HCT116 (cell line): ENCODE measurements at regions not wholly inside any gene's neighbourhood (a gene's known extent, or its start where the extent isn't known, plus 50 kb on each side); places are given as distances from the start of the nearest gene placed in this dataset.

ENCODE experiments used
- ATAC-seq: fragments of 200-7000 bp; cut with Tn5 transposase; 2 replicates; pipeline ENCODE4 v1.9.1; 2020; ENCODE audit warnings: mild to moderate bottlenecking, moderate library complexity
- BruUV-seq: library from RNA; stranded (reverse); fragments of 400-500 nt; replicated peaks from 2 replicates; lab custom pipeline; 2021; lab: Mats Ljungman, UMichigan
- CTCF ChIA-PET: fragments of 300-600 bp; sonication (Branson Sonifier 250); formaldehyde crosslinking; loops from one replicate; lab custom pipeline; 2021; ENCODE audit warnings: antibody characterized with exemption; lab: Charles Lee
- POLR2A ChIA-PET: fragments of 300-600, 350-600 bp; sonication (Branson Sonifier 250); formaldehyde crosslinking; loops from one replicate; lab custom pipeline; 2021; ENCODE audit warnings: antibody characterized with exemption; lab: Charles Lee
- RAD21 ChIA-PET, 2 experiments: fragments of 300-600 bp; sonication (Branson Sonifier 250); formaldehyde crosslinking; loops; one replicate each; lab custom pipeline; 2023; ENCODE audit warnings: low total read pairs in 2 of 2; ENCODE audit not compliant: uncharacterized antibody in 2 of 2, unreplicated experiment in 2 of 2, low non-redundant PET in 1 of 2; lab: Charles Lee
- DNase-seq: peaks from one replicate; pipeline ENCODE4 v3.0.0-alpha.2; 2010; ENCODE audit warnings: low read depth, low spot score
- H2AFZ ChIP-seq: fragments of 200-600 bp; shearing (Covaris generic), sonication (generic); 2 replicates; pipeline ENCODE4 v1.6.1; 2017; ENCODE audit warnings: low read depth, mixed run types, mixed read lengths, antibody characterized with exemption, low read length; ENCODE audit not compliant: poor library complexity, severe bottlenecking
- H3K27ac ChIP-seq: 2 replicates; pipeline ENCODE4 v1.5.1; 2012; ENCODE audit warnings: low read depth, low read length
- H3K27me3 ChIP-seq: fragments of 200-600 bp; sonication (generic); 2 replicates; pipeline ENCODE4 v1.6.1; 2016; ENCODE audit warnings: mixed run types, low read length, mixed read lengths; ENCODE audit not compliant: insufficient read depth
- H3K36me3 ChIP-seq, 2 experiments: fragments of 200-500 bp in 1 of 2; fragments of 200-600 bp in 1 of 2; sonication (Bioruptor generic) in 1 of 2; sonication (generic) in 1 of 2; 2 replicates each; pipeline versions ENCODE4 v1.5.1 to v1.6.1; 2014 to 2016; ENCODE audit warnings: low read length in 2 of 2, inconsistent platforms in 1 of 2, mixed read lengths in 1 of 2, mixed run types in 1 of 2; ENCODE audit not compliant: insufficient read depth in 2 of 2, control insufficient read depth in 1 of 2
- H3K4me1 ChIP-seq, 2 experiments: fragments of 200-600 bp in 1 of 2; sonication (generic) in 1 of 2; 2 replicates each; pipeline versions ENCODE4 v1.5.1 to v1.6.1; 2012 to 2017; ENCODE audit warnings: low read length in 2 of 2, inconsistent platforms in 1 of 2, mild to moderate bottlenecking in 1 of 2, mixed read lengths in 1 of 2, mixed run types in 1 of 2, moderate library complexity in 1 of 2; ENCODE audit not compliant: insufficient read depth in 2 of 2, control insufficient read depth in 1 of 2
- H3K4me2 ChIP-seq: fragments of 200-600 bp; sonication (generic); 2 replicates; pipeline ENCODE4 v1.6.1; 2017; ENCODE audit warnings: mixed run types, low read length, mixed read lengths
- H3K4me3 ChIP-seq, 2 experiments: fragments of 200-600 bp in 1 of 2; sonication (generic) in 1 of 2; replicated peaks in 1 of 2; 2 replicates each; pipeline ENCODE4 v1.5.1; 2011 to 2016; ENCODE audit warnings: low read length in 2 of 2, control low read depth in 1 of 2, low read depth in 1 of 2, mild to moderate bottlenecking in 1 of 2, mixed read lengths in 1 of 2, mixed run types in 1 of 2
- H3K79me2 ChIP-seq: fragments of 200-600 bp; sonication (generic); 2 replicates; pipeline ENCODE4 v1.6.1; 2017; ENCODE audit warnings: mild to moderate bottlenecking, mixed run types, low read length, moderate library complexity, mixed read lengths; ENCODE audit not compliant: insufficient read depth
- H3K9ac ChIP-seq: fragments of 200-600 bp; sonication (generic); 2 replicates; pipeline ENCODE4 v1.6.1; 2016; ENCODE audit warnings: low read length, mixed read lengths
- H3K9me2 ChIP-seq: fragments of 200-600 bp; sonication (generic), shearing (Covaris generic); 2 replicates; pipeline ENCODE4 v1.6.1; 2017; ENCODE audit warnings: mixed run types, mild to moderate bottlenecking, moderate library complexity; ENCODE audit not compliant: insufficient read depth
- H3K9me3 ChIP-seq, 2 experiments: fragments of 200-500 bp in 1 of 2; fragments of 200-600 bp in 1 of 2; sonication (Bioruptor generic) in 1 of 2; sonication (generic) in 1 of 2; 2 replicates each; pipeline ENCODE4 v1.6.1; 2014 to 2017; ENCODE audit warnings: low read length in 2 of 2, mixed read lengths in 2 of 2, inconsistent platforms in 1 of 2, low read depth in 1 of 2, mild to moderate bottlenecking in 1 of 2, mixed run types in 1 of 2, moderate library complexity in 1 of 2; ENCODE audit not compliant: control insufficient read depth in 1 of 2, insufficient read depth in 1 of 2
- H4K20me1 ChIP-seq: fragments of 200-600 bp; sonication (generic), shearing (Covaris generic); 2 replicates; pipeline ENCODE4 v1.6.1; 2017; ENCODE audit warnings: mixed run types, mild to moderate bottlenecking, moderate library complexity; ENCODE audit not compliant: insufficient read depth
- EGR1 ChIP-seq: IDR thresholded peaks from 2 replicates; pipeline ENCODE4 v1.6.1; 2012; ENCODE audit warnings: low read depth
- ELF1 ChIP-seq: IDR thresholded peaks from 2 replicates; pipeline ENCODE4 v1.6.1; 2012; ENCODE audit warnings: low read depth, borderline replicate concordance
- POLR2A ChIP-seq: IDR thresholded peaks from 2 replicates; pipeline ENCODE4 v1.7.0; 2011; ENCODE audit warnings: borderline replicate concordance; ENCODE audit not compliant: insufficient read depth, insufficient read length; ENCODE audit errors: extremely low read depth
- POLR2AphosphoS5 ChIP-seq: IDR thresholded peaks from 2 replicates; pipeline ENCODE4 v1.6.1; 2011; ENCODE audit warnings: mild to moderate bottlenecking, low read depth, low read length, moderate library complexity
- RAD21 ChIP-seq: IDR thresholded peaks from 2 replicates; pipeline ENCODE4 v1.6.1; 2012; ENCODE audit warnings: low read depth, mild to moderate bottlenecking
- SP1 ChIP-seq: IDR thresholded peaks from 2 replicates; pipeline ENCODE4 v1.6.1; 2012; ENCODE audit warnings: low read depth
- TCF7L2 ChIP-seq: IDR thresholded peaks from 2 replicates; pipeline ENCODE4 v1.7.0; 2011; ENCODE audit warnings: borderline replicate concordance, inconsistent platforms; ENCODE audit not compliant: insufficient read depth, insufficient read length; ENCODE audit errors: extremely low read depth
- intact Hi-C: fragments of 100-400 bp; cut with micrococcal nuclease; formaldehyde crosslinking; loops from 2 replicates; pipeline ENCODE4 v1.10.0; 2022
- TF ChIP-seq, protein P1 (sequence below), 3 experiments: fragments of 200-600 bp in 1 of 3; sonication (generic) in 1 of 3; IDR thresholded peaks in 2 of 3; conservative IDR thresholded peaks in 1 of 3; 2 replicates each; pipeline ENCODE4 v1.5.1; 2012 to 2017; ENCODE audit warnings: low read depth in 2 of 3, low read length in 2 of 3, antibody characterized with exemption in 1 of 3, borderline replicate concordance in 1 of 3, control low read depth in 1 of 3, mild to moderate bottlenecking in 1 of 3, mixed read lengths in 1 of 3, mixed run types in 1 of 3, moderate library complexity in 1 of 3; ENCODE audit not compliant: insufficient read depth in 1 of 3
- TF ChIP-seq, protein P2 (sequence below): IDR thresholded peaks from 2 replicates; pipeline ENCODE4 v1.6.1; 2011; ENCODE audit warnings: mild to moderate bottlenecking, low read length, moderate library complexity; ENCODE audit not compliant: insufficient replicate concordance; ENCODE audit errors: extremely low read depth
- TF ChIP-seq, protein P3 (sequence below): IDR thresholded peaks from 2 replicates; pipeline ENCODE4 v1.6.1; 2012

DNA sequence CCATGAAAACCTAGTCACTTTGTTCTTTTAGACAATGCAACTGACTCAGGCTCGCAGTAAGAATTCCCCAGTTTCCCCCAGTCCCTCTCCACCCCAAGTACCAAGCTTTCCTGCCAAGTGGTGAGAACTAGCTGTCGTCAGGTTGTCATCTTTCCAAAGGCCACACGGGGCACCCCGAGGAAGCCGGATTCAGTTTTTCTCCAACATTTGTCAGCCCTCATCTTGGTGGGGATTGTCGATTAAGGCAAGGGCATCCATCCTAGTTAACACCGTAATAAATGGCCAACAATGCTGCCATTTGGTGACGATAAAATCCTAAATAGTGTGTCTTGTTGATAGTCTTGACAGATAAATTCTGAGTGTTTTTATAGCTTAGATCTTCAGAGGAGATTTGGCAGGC lies 55.9 kb upstream of the PROX1 start:
- H3K9ac ChIP-seq = no peak overlapping the region
- ChIA-PET CTCF (no interaction called here), POLR2A (no interaction called here), RAD21 (no interaction called here)
- H3K27ac ChIP-seq = no peak overlapping the region
- intact Hi-C loops = no loop called here
- ATAC-seq (peak; percentile 53; the same call in 1 of the 2 replicates), DNase-seq (peak; percentile 3)
- no peaks in the 10 kb centered on the region for H3K4me1 ChIP-seq
- BruUV-seq = no TSS peak
- no peaks in the 10 kb centered on the region for H3K9me3 ChIP-seq
- H3K36me3 ChIP-seq = no peaks in the 10 kb centered on the region
- no peaks in the 10 kb centered on the region for H4K20me1 ChIP-seq
- no peak for TF ChIP-seq POLR2AphosphoS5
- no peak for TF ChIP-seq POLR2A
- no peak for TF ChIP-seq SP1
- 0 out of 2 replicates have a peak, but pooled peaks have one; percentile 21 for TF ChIP-seq RAD21
- TF ChIP-seq, protein P1, sequence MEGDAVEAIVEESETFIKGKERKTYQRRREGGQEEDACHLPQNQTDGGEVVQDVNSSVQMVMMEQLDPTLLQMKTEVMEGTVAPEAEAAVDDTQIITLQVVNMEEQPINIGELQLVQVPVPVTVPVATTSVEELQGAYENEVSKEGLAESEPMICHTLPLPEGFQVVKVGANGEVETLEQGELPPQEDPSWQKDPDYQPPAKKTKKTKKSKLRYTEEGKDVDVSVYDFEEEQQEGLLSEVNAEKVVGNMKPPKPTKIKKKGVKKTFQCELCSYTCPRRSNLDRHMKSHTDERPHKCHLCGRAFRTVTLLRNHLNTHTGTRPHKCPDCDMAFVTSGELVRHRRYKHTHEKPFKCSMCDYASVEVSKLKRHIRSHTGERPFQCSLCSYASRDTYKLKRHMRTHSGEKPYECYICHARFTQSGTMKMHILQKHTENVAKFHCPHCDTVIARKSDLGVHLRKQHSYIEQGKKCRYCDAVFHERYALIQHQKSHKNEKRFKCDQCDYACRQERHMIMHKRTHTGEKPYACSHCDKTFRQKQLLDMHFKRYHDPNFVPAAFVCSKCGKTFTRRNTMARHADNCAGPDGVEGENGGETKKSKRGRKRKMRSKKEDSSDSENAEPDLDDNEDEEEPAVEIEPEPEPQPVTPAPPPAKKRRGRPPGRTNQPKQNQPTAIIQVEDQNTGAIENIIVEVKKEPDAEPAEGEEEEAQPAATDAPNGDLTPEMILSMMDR (IDR thresholded peaks at IDR 0.05 in 2 of 3, conservative IDR thresholded peaks at IDR 0.05 in 1 of 3; ENCODE audit: borderline replicate concordance in 1 of 3, insufficient read depth in 1 of 3, low read depth in 2 of 3, low read length in 2 of 3) = peak in 2 of 3 experiments; percentile 43 to 47; a peak in 4 of 6 replicates
- no peaks in the 10 kb centered on the region for H3K79me2 ChIP-seq
- H3K4me3 ChIP-seq = no peak overlapping the region
- H3K9me2 ChIP-seq = no peaks in the 10 kb centered on the region
- H3K27me3 ChIP-seq = peaks cover 9% of the 10 kb centered on the region; the same call in 1 of the 2 replicates
- H3K4me2 ChIP-seq = no peak overlapping the region
- H2AFZ ChIP-seq = no peak overlapping the region

DNA sequence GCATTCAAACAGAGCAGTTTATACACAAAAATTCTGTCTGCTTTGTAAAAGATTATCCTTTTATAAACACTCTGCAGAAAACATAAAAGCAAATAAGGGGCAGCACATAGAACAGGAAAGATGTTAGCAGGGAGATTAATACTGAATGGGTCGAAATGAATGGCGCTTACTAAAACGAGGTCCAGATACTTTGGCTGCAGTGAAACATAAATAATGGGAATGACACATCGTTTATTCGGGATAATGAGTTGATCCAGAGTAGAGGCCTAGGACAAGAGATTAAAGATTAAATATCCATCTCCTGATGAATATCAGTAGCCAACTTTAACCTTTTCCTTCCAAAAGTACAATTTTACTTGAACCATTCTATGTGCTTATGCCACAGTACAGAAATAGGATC lies 54.4 kb upstream of the PROX1 start:
- BruUV-seq = no TSS peak
- intact Hi-C loops = no loop called here
- ChIA-PET POLR2A (no interaction called here), CTCF (no interaction called here), RAD21 (no interaction called here)
- DNase-seq = no peak
- Histone ChIP-seq H3K27me3 (peaks cover 9% of the 10 kb centered on the region; the same call in 1 of the 2 replicates), H3K79me2 (no peaks in the 10 kb centered on the region), H4K20me1 (no peaks in the 10 kb centered on the region), H3K4me2 (no peak overlapping the region), H3K36me3 (no peaks in the 10 kb centered on the region), H3K4me3 (no peak overlapping the region), H3K4me1 (no peaks in the 10 kb centered on the region), H2AFZ (no peak overlapping the region), H3K27ac (no peak overlapping the region), H3K9ac (no peak overlapping the region), H3K9me3 (no peaks in the 10 kb centered on the region), H3K9me2 (no peaks in the 10 kb centered on the region)
- ATAC-seq = no peak
- TF ChIP-seq EGR1 (no peak), POLR2A (no peak), RAD21 (no peak), ELF1 (no peak), TCF7L2 (no peak)
- TF ChIP-seq, protein P2, sequence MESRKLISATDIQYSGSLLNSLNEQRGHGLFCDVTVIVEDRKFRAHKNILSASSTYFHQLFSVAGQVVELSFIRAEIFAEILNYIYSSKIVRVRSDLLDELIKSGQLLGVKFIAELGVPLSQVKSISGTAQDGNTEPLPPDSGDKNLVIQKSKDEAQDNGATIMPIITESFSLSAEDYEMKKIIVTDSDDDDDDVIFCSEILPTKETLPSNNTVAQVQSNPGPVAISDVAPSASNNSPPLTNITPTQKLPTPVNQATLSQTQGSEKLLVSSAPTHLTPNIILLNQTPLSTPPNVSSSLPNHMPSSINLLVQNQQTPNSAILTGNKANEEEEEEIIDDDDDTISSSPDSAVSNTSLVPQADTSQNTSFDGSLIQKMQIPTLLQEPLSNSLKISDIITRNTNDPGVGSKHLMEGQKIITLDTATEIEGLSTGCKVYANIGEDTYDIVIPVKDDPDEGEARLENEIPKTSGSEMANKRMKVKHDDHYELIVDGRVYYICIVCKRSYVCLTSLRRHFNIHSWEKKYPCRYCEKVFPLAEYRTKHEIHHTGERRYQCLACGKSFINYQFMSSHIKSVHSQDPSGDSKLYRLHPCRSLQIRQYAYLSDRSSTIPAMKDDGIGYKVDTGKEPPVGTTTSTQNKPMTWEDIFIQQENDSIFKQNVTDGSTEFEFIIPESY = no peak
- TF ChIP-seq, protein P3, sequence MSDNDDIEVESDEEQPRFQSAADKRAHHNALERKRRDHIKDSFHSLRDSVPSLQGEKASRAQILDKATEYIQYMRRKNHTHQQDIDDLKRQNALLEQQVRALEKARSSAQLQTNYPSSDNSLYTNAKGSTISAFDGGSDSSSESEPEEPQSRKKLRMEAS = no peak
- TF ChIP-seq, all 23 proteins: peak for 0
